GM23338 (cell line): ENCODE measurements at regions not wholly inside any gene's neighbourhood (a gene's known extent, or its start where the extent isn't known, plus 50 kb on each side); places are given as distances from the start of the nearest gene placed in this dataset.

Source experiments
- ATAC-seq: fragments of 200-7000 bp; cut with Tn5 transposase; 3 replicates; pipeline ENCODE4 v1.9.1; 2020
- DNase-seq: peaks from one replicate; pipeline ENCODE4 v3.0.0-alpha.2; 2015; ENCODE audit warnings: low spot score
- H2AFZ ChIP-seq: fragments of 200-600 bp; sonication (generic); 2 replicates; pipeline ENCODE4 v1.8.0; 2016; ENCODE audit warnings: antibody characterized with exemption, mild to moderate bottlenecking, moderate library complexity
- H3F3A ChIP-seq: fragments of 200-600 bp; sonication (generic); replicated peaks from 2 replicates; pipeline ENCODE4 v1.8.0; 2017; ENCODE audit warnings: antibody characterized with exemption, mixed run types, low read depth
- H3K27ac ChIP-seq: fragments of 200-600 bp; sonication (generic); 2 replicates; pipeline ENCODE4 v1.6.1; 2016; ENCODE audit warnings: low read depth
- H3K27me3 ChIP-seq: fragments of 200-600 bp; sonication (generic); 2 replicates; pipeline ENCODE4 v1.8.0; 2016; ENCODE audit warnings: mild to moderate bottlenecking, mixed run types, moderate library complexity; ENCODE audit not compliant: insufficient read depth
- H3K36me3 ChIP-seq: fragments of 200-600 bp; sonication (generic); 2 replicates; pipeline ENCODE4 v1.8.0; 2016; ENCODE audit warnings: mild to moderate bottlenecking; ENCODE audit not compliant: insufficient read depth
- H3K4me1 ChIP-seq: fragments of 200-600 bp; sonication (generic); 2 replicates; pipeline ENCODE4 v1.8.0; 2016; ENCODE audit warnings: mild to moderate bottlenecking, moderate library complexity; ENCODE audit not compliant: insufficient read depth
- H3K4me2 ChIP-seq: fragments of 200-600 bp; sonication (generic); 2 replicates; pipeline ENCODE4 v1.7.1; 2017; ENCODE audit warnings: mixed run types
- H3K4me3 ChIP-seq: fragments of 200-600 bp; sonication (generic); 2 replicates; pipeline ENCODE4 v1.6.1; 2016; ENCODE audit warnings: mixed run types
- H3K79me2 ChIP-seq: fragments of 200-600 bp; sonication (generic); replicated peaks from 2 replicates; pipeline ENCODE4 v1.8.0; 2017; ENCODE audit warnings: mild to moderate bottlenecking; ENCODE audit not compliant: insufficient read depth
- H3K9me2 ChIP-seq: fragments of 200-600 bp; sonication (generic); 2 replicates; pipeline ENCODE4 v1.8.0; 2017; ENCODE audit not compliant: insufficient read depth
- H4K20me1 ChIP-seq: fragments of 200-600 bp; sonication (generic); replicated peaks from 2 replicates; pipeline ENCODE4 v1.8.0; 2017; ENCODE audit warnings: mild to moderate bottlenecking; ENCODE audit not compliant: insufficient read depth
- H3K27ac Mint-ChIP-seq: 2 replicates; pipeline ENCODE4 v1.8.0; 2020; ENCODE audit warnings: inconsistent platforms, mild to moderate bottlenecking, moderate library complexity, mixed read lengths
- H3K27me3 Mint-ChIP-seq: 3 replicates; pipeline ENCODE4 v1.8.0; 2022; ENCODE audit warnings: low read depth, mild to moderate bottlenecking, moderate library complexity, mixed read lengths, inconsistent platforms; ENCODE audit not compliant: insufficient read depth, poor library complexity
- H3K36me3 Mint-ChIP-seq: 3 replicates; pipeline ENCODE4 v1.8.0; 2021; ENCODE audit warnings: low read depth, mild to moderate bottlenecking, inconsistent platforms, moderate library complexity, mixed read lengths
- H3K4me1 Mint-ChIP-seq: 3 replicates; pipeline ENCODE4 v1.8.0; 2020; ENCODE audit warnings: mild to moderate bottlenecking, inconsistent platforms, mixed read lengths
- H3K4me3 Mint-ChIP-seq: 3 replicates; pipeline ENCODE4 v1.8.0; 2021; ENCODE audit warnings: moderate library complexity, mild to moderate bottlenecking, inconsistent platforms, mixed read lengths
- H3K9me3 Mint-ChIP-seq: 3 replicates; pipeline ENCODE4 v1.8.0; 2020; ENCODE audit warnings: moderate library complexity, mild to moderate bottlenecking, inconsistent platforms, mixed read lengths
- CREB1 ChIP-seq: fragments of 250-450 bp; sonication (Bioruptor Pico); IDR thresholded peaks from 2 replicates; pipeline ENCODE4 v1.5.0; 2020; ENCODE audit warnings: low read depth, mild to moderate bottlenecking, moderate library complexity
- EZH2 ChIP-seq: fragments of 200-600 bp; sonication (generic); IDR thresholded peaks from one replicate; pipeline ENCODE4 v1.8.0; 2017; ENCODE audit warnings: antibody characterized with exemption, mild to moderate bottlenecking, low read depth; ENCODE audit not compliant: unreplicated experiment
- EZH2phosphoT487 ChIP-seq: fragments of 200-600 bp; sonication (generic); IDR thresholded peaks from one replicate; pipeline ENCODE4 v1.8.1; 2018; ENCODE audit warnings: antibody characterized with exemption; ENCODE audit not compliant: unreplicated experiment
- JUNB ChIP-seq: IDR thresholded peaks from one replicate; pipeline ENCODE4 v1.6.1; 2016; ENCODE audit warnings: antibody characterized with exemption; ENCODE audit not compliant: unreplicated experiment
- NANOG ChIP-seq: IDR thresholded peaks from 2 replicates; pipeline ENCODE4 v1.6.1; 2016; ENCODE audit warnings: antibody characterized with exemption, borderline replicate concordance
- POLR2AphosphoS5 ChIP-seq: IDR thresholded peaks from 2 replicates; pipeline ENCODE4 v1.6.1; 2016; ENCODE audit warnings: antibody characterized with exemption, low read depth
- STAT1 ChIP-seq: IDR thresholded peaks from one replicate; pipeline ENCODE4 v1.6.1; 2016; ENCODE audit warnings: antibody characterized with exemption; ENCODE audit not compliant: unreplicated experiment
- ZNF114 ChIP-seq: fragments of 250-450 bp; sonication (Bioruptor Pico); IDR thresholded peaks from 2 replicates; pipeline ENCODE4 v1.5.0; 2020; ENCODE audit warnings: mild to moderate bottlenecking, moderate library complexity
- ZNF331 ChIP-seq: fragments of 250-450 bp; sonication (Bioruptor Pico); IDR thresholded peaks from 2 replicates; pipeline ENCODE4 v1.5.0; 2020; ENCODE audit warnings: low read depth, mild to moderate bottlenecking, moderate library complexity
- TF ChIP-seq, protein P1 (sequence below): fragments of 250-450 bp; sonication (Bioruptor Pico); IDR thresholded peaks from 2 replicates; pipeline ENCODE4 v1.5.0; 2020; ENCODE audit warnings: mild to moderate bottlenecking, moderate library complexity
- TF ChIP-seq, protein P2 (sequence below): IDR thresholded peaks from 2 replicates; pipeline ENCODE4 v1.6.1; 2016; ENCODE audit warnings: antibody characterized with exemption
- TF ChIP-seq, protein P3 (sequence below): IDR thresholded peaks from one replicate; pipeline ENCODE4 v1.6.1; 2018; ENCODE audit warnings: antibody characterized with exemption; ENCODE audit not compliant: unreplicated experiment
- TF ChIP-seq, protein P4 (sequence below), 2 experiments: fragments of 200-600 bp in 1 of 2; sonication (generic) in 1 of 2; conservative IDR thresholded peaks; 2 replicates each; pipeline versions ENCODE4 v1.5.1 to v1.6.1; 2016 to 2017; ENCODE audit warnings: antibody characterized with exemption in 2 of 2, low read depth in 2 of 2, mild to moderate bottlenecking in 2 of 2, moderate library complexity in 1 of 2

DNA sequence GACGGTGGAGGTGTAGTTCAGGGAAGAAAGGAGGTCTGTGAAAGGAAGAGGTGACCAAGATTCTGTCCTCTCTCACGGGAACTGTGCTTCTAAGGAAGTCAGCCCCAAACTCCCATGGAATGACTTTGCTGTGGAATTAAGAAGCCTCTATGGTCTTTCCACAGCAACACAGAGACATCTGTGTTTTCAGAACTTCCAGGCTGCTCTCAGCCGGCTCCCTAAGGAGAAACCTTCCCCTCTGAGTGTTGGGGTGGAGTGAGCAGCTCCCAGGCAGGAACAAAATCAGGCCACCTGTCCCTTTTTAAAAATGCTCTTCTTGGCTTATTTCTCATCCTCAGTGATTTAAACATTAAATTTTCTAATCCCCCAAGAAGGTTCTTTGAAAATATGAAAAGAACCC is 53.3 kb upstream of the SNRK start:
- H3K4me1 Mint-ChIP-seq: no peaks in the 10 kb centered on the region
- no peak for ATAC-seq
- H3K27me3 Mint-ChIP-seq: no peaks in the 10 kb centered on the region
- Histone ChIP-seq H3K4me2 (no peak overlapping the region), H3K9me2 (peaks cover 8% of the 10 kb centered on the region), H3K79me2 (no peaks in the 10 kb centered on the region), H3K4me3 (no peak overlapping the region), H3K4me1 (no peaks in the 10 kb centered on the region), H2AFZ (no peak overlapping the region), H4K20me1 (no peaks in the 10 kb centered on the region), H3K27me3 (no peaks in the 10 kb centered on the region), H3K27ac (no peak overlapping the region), H3K36me3 (0 out of 2 replicates have a peak, but pooled peaks cover 4% of the 10 kb centered on the region), H3F3A (no peaks in the 10 kb centered on the region)
- H3K36me3 Mint-ChIP-seq: no peaks in the 10 kb centered on the region
- TF ChIP-seq CREB1 (CRISPR knock-in tag) (no peak), POLR2AphosphoS5 (no peak), STAT1 (no peak), ZNF114 (CRISPR knock-in tag) (no peak), JUNB (no peak), EZH2 (no peak), ZNF331 (CRISPR knock-in tag) (no peak), EZH2phosphoT487 (no peak), NANOG (no peak)
- TF ChIP-seq, protein P1, sequence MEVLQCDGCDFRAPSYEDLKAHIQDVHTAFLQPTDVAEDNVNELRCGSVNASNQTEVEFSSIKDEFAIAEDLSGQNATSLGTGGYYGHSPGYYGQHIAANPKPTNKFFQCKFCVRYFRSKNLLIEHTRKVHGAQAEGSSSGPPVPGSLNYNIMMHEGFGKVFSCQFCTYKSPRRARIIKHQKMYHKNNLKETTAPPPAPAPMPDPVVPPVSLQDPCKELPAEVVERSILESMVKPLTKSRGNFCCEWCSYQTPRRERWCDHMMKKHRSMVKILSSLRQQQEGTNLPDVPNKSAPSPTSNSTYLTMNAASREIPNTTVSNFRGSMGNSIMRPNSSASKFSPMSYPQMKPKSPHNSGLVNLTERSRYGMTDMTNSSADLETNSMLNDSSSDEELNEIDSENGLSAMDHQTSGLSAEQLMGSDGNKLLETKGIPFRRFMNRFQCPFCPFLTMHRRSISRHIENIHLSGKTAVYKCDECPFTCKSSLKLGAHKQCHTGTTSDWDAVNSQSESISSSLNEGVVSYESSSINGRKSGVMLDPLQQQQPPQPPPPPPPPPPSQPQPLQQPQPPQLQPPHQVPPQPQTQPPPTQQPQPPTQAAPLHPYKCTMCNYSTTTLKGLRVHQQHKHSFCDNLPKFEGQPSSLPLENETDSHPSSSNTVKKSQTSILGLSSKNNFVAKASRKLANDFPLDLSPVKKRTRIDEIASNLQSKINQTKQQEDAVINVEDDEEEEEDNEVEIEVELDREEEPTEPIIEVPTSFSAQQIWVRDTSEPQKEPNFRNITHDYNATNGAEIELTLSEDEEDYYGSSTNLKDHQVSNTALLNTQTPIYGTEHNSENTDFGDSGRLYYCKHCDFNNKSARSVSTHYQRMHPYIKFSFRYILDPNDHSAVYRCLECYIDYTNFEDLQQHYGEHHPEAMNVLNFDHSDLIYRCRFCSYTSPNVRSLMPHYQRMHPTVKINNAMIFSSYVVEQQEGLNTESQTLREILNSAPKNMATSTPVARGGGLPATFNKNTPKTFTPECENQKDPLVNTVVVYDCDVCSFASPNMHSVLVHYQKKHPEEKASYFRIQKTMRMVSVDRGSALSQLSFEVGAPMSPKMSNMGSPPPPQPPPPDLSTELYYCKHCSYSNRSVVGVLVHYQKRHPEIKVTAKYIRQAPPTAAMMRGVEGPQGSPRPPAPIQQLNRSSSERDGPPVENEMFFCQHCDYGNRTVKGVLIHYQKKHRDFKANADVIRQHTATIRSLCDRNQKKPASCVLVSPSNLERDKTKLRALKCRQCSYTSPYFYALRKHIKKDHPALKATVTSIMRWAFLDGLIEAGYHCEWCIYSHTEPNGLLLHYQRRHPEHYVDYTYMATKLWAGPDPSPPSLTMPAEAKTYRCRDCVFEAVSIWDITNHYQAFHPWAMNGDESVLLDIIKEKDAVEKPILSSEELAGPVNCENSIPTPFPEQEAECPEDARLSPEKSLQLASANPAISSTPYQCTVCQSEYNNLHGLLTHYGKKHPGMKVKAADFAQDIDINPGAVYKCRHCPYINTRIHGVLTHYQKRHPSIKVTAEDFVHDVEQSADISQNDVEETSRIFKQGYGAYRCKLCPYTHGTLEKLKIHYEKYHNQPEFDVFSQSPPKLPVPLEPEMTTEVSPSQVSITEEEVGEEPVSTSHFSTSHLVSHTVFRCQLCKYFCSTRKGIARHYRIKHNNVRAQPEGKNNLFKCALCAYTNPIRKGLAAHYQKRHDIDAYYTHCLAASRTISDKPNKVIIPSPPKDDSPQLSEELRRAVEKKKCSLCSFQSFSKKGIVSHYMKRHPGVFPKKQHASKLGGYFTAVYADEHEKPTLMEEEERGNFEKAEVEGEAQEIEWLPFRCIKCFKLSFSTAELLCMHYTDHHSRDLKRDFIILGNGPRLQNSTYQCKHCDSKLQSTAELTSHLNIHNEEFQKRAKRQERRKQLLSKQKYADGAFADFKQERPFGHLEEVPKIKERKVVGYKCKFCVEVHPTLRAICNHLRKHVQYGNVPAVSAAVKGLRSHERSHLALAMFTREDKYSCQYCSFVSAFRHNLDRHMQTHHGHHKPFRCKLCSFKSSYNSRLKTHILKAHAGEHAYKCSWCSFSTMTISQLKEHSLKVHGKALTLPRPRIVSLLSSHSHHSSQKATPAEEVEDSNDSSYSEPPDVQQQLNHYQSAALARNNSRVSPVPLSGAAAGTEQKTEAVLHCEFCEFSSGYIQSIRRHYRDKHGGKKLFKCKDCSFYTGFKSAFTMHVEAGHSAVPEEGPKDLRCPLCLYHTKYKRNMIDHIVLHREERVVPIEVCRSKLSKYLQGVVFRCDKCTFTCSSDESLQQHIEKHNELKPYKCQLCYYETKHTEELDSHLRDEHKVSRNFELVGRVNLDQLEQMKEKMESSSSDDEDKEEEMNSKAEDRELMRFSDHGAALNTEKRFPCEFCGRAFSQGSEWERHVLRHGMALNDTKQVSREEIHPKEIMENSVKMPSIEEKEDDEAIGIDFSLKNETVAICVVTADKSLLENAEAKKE (CRISPR knock-in tag): no peak
- TF ChIP-seq, protein P2, sequence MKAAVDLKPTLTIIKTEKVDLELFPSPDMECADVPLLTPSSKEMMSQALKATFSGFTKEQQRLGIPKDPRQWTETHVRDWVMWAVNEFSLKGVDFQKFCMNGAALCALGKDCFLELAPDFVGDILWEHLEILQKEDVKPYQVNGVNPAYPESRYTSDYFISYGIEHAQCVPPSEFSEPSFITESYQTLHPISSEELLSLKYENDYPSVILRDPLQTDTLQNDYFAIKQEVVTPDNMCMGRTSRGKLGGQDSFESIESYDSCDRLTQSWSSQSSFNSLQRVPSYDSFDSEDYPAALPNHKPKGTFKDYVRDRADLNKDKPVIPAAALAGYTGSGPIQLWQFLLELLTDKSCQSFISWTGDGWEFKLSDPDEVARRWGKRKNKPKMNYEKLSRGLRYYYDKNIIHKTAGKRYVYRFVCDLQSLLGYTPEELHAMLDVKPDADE: no peak
- TF ChIP-seq, protein P3, sequence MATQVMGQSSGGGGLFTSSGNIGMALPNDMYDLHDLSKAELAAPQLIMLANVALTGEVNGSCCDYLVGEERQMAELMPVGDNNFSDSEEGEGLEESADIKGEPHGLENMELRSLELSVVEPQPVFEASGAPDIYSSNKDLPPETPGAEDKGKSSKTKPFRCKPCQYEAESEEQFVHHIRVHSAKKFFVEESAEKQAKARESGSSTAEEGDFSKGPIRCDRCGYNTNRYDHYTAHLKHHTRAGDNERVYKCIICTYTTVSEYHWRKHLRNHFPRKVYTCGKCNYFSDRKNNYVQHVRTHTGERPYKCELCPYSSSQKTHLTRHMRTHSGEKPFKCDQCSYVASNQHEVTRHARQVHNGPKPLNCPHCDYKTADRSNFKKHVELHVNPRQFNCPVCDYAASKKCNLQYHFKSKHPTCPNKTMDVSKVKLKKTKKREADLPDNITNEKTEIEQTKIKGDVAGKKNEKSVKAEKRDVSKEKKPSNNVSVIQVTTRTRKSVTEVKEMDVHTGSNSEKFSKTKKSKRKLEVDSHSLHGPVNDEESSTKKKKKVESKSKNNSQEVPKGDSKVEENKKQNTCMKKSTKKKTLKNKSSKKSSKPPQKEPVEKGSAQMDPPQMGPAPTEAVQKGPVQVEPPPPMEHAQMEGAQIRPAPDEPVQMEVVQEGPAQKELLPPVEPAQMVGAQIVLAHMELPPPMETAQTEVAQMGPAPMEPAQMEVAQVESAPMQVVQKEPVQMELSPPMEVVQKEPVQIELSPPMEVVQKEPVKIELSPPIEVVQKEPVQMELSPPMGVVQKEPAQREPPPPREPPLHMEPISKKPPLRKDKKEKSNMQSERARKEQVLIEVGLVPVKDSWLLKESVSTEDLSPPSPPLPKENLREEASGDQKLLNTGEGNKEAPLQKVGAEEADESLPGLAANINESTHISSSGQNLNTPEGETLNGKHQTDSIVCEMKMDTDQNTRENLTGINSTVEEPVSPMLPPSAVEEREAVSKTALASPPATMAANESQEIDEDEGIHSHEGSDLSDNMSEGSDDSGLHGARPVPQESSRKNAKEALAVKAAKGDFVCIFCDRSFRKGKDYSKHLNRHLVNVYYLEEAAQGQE: no peak
- TF ChIP-seq, protein P4, sequence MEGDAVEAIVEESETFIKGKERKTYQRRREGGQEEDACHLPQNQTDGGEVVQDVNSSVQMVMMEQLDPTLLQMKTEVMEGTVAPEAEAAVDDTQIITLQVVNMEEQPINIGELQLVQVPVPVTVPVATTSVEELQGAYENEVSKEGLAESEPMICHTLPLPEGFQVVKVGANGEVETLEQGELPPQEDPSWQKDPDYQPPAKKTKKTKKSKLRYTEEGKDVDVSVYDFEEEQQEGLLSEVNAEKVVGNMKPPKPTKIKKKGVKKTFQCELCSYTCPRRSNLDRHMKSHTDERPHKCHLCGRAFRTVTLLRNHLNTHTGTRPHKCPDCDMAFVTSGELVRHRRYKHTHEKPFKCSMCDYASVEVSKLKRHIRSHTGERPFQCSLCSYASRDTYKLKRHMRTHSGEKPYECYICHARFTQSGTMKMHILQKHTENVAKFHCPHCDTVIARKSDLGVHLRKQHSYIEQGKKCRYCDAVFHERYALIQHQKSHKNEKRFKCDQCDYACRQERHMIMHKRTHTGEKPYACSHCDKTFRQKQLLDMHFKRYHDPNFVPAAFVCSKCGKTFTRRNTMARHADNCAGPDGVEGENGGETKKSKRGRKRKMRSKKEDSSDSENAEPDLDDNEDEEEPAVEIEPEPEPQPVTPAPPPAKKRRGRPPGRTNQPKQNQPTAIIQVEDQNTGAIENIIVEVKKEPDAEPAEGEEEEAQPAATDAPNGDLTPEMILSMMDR (conservative IDR thresholded peaks at IDR 0.05; ENCODE audit: low read depth in 2 of 2): no peak
- no peak for DNase-seq
- H3K9me3 Mint-ChIP-seq: peaks cover 3% of the 10 kb centered on the region; the same call in 2 of the 3 replicates
- H3K27ac Mint-ChIP-seq: no peak overlapping the region
- H3K4me3 Mint-ChIP-seq: no peak overlapping the region
